ENCODE measurements at regions not wholly inside any gene's neighbourhood (a gene's known extent, or its start where the extent isn't known, plus 50 kb on each side); places are given as distances from the start of the nearest gene placed in this dataset.

GRCh38 chr7:84390845-84391244 is 196.3 kb upstream of the SEMA3A start:
- DNase-seq (ENCODE audit: low spot score) = no peak

DNA sequence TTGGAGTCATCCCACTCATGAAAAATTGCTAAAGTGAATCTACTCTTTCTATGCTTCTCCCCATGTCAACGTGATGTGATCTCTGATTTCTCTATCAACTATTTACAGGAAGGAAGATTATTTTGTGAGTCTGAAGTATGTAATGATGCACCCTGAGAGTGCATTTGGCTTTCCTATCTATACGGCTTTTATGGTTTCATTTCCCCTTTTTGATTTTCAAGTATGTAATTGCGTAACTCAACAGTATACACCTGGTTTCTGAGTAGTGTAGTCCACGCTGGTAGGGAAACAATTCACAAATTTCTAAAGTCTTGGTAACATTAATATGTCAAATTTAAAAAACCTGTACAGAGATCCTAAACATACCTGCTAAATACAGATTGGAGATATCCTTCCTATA is 194.7 kb upstream of the SEMA3A start:
- DNase-seq (ENCODE audit: low spot score) = no peak

GRCh38 chr7:84387595-84387994 is 193.0 kb upstream of the SEMA3A start:
- DNase-seq (ENCODE audit: low spot score) = no peak

DNA sequence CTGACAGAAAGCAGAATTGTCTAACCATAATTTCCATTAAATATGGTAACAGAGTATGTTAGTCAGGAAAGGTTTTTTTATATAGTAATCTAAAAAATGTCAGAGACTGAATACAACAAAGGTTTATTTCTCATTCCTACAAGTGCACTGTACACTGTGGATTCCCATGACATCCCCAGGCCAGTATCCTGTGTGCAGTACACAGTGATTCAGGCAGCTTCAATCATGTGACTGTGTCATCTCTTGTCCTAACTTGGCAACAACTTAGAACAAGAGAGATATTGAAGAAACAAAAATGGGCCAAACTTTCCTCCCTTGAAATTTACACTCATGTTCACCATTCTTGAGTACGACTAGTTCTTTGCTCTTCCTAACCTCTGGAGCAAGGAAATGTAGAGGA is 189.8 kb upstream of the SEMA3A start:
- no peak for DNase-seq (ENCODE audit: low spot score)

GRCh38 chr7:84379446-84379845 is 184.9 kb upstream of the SEMA3A start:
- no peak for DNase-seq (ENCODE audit: low spot score)

DNA sequence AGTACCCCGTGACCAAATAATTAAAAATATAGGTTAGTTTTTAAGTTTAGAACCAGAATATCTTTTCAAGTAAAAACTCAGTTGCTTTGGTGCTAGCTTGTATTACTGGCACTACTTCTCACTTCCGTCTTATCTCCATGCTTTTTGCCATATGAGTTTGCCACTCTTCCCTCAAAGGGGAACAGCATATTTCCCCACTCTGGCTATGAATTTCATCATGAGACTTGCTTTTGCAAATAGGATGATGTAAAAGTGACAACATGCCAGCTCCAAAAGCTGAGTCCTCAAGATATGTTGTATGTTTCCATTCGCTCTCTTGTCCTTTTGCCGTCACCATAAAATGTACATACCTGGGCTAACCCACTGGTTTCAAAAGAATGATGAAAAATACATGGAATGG is 178.1 kb upstream of the SEMA3A start:
- DNase-seq (ENCODE audit: low spot score) = no peak

- DNase-seq (ENCODE audit: low spot score) = peak; percentile 10
Observed at GRCh38 chr7:84372155-84372621, 177.6 kb upstream of the SEMA3A start.

- DNase-seq (ENCODE audit: low spot score) = no peak
Observed at GRCh38 chr7:84370114-84370513, 175.5 kb upstream of the SEMA3A start.

DNA sequence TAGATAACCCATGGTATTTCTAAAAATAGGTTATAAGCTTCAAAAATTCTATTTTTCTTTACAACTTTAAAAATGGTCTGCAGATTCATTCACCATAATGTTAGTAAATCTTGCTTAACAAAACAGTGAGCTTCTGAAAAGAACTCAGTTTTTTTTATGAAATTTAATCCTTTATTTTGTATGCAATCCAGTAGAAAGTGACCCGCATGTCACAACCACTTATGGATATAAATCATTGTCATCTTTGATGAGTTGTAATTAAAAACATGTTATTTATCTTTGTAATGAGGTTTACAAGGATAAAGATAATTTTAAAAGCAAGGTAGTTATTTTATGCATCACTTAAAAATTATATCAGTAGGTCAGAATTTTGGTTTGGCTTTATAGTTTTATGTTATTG is 173.5 kb upstream of the SEMA3A start:
- no peak for DNase-seq (ENCODE audit: low spot score)

DNA sequence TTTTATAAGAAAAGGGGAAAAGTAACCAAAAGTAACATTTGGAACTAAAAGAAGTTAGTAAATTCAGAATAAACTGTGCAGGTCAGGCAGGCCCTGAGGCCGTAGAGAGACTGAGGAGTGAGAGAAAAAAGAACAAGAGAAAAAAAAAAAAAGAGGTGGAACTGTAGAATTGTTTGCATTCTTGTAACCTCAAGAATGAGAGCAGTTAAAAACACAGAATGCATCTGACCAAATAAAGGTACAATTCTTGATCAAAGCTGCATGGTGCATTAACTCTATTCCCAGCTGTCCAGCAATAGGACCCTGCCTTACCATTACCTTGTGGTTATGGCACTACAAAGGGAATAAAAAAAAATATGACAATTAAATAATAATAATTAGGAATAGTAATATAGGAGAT is 170.1 kb upstream of the SEMA3A start:
- no peak for DNase-seq (ENCODE audit: low spot score)

- no peak for DNase-seq (ENCODE audit: low spot score)
Observed at GRCh38 chr7:84363741-84364140, 169.2 kb upstream of the SEMA3A start.

GRCh38 chr7:84362828-84363227 is 168.2 kb upstream of the SEMA3A start:
- DNase-seq (ENCODE audit: low spot score) = no peak

- no peak for DNase-seq (ENCODE audit: low spot score)
Observed at GRCh38 chr7:84362360-84362759, 167.8 kb upstream of the SEMA3A start.

DNA sequence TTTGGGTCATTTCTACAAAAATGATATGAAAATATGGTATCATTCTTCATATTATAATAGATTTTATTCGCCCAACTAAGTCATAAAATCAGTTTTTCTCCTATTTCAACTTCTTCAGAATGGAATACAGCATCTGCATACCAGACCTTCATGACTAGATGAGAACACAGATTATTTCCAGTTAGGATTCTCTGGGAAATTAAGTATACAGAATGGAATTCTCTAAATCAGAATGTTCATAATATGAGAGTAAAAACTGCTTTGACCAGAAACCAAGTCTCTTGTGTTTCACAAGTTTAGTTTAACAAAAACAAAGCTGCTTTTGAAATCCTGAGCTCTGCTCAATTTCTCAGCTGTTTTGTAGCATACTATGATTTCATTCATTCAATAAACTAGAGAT is 160.3 kb upstream of the SEMA3A start:
- DNase-seq (ENCODE audit: low spot score) = no peak

- no peak for DNase-seq (ENCODE audit: low spot score)
Observed at GRCh38 chr7:84354030-84354429, 159.4 kb upstream of the SEMA3A start.

DNA sequence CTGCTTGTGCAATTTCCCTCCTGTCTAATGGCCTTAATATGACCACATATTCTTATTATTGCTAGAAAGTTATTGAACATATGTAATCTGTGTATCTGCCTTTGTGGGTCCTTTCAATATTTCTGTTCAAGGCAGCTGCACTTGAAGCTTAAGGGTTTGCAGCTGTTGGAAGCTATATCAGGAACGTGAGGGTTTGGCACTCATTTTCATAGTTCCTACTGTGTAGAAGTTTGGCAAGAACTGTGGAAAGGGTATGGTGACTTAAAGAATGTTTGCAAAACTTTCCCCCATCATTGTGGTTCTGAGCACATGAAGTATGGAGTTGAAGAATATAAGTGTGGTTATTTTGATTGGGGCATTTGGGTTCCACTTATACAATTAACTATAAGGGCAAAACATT is 144.7 kb upstream of the SEMA3A start:
- no peak for DNase-seq (ENCODE audit: low spot score)

DNA sequence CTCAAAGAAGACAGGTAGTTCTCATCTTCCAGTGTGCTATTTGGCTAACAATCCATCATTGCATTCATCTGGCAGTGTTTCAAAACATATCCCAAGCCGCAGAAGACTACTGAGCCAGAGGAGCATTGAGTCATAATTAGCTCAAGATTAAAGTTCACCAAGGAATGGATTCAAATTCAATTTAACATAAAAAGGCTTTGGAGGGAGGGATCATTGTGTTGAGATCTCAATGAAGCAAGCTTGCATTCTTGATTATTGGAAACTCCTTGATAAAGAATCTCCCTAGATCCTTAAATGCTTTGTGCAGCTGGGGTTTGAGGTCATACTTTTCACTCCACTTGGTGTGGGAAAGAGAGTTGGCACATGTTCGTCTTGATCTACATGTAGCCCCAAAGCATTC is 142.8 kb upstream of the SEMA3A start:
- DNase-seq (ENCODE audit: low spot score) = no peak

GRCh38 chr7:84336766-84337165 is 142.2 kb upstream of the SEMA3A start:
- no peak for DNase-seq (ENCODE audit: low spot score)

DNA sequence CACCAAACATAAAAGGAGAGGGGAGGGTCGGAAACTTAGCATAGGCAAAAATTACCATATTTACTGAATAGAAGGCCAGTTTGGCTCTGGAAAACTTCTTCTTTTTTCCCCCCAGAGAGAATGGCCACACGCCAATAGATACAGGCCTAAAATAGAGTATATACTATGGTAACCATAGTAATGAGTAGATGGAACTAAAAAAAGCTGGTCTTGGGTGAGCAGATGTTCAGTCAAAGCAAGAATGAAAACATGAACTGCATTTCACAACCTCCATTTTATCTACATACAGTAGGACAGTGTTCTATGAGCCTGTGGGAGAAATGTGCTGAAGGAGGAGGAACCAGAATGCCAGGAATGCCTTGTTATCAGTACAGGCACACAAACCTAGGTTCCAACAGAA is 141.7 kb upstream of the SEMA3A start:
- DNase-seq (ENCODE audit: low spot score) = no peak

GRCh38 chr7:84331616-84332015 is 137.0 kb upstream of the SEMA3A start:
- no peak for DNase-seq (ENCODE audit: low spot score)

- DNase-seq (ENCODE audit: low spot score) = peak; percentile 16
Observed at GRCh38 chr7:84328571-84328970, 134.0 kb upstream of the SEMA3A start.

- DNase-seq (ENCODE audit: low spot score) = no peak
Observed at GRCh38 chr7:84324136-84324630, 129.6 kb upstream of the SEMA3A start.

DNA sequence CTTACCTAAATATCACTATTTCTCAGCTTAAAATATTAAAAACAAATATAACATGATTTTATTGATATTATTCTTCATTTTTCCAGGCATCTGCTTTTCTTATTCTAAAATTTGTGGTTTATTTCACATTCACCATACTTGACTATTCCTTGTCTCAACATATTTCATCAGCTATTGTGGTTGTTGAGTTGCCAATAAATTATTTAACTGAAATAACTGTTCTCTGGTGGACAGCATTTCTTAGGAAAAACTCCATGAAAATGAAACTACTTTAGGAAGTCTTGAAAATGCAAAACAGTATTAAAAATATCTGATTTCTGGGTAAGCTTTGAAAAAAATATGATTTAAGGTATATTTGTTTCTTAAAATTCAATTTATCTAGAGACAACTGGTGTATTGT is 122.9 kb upstream of the SEMA3A start:
- no peak for DNase-seq (ENCODE audit: low spot score)

DNA sequence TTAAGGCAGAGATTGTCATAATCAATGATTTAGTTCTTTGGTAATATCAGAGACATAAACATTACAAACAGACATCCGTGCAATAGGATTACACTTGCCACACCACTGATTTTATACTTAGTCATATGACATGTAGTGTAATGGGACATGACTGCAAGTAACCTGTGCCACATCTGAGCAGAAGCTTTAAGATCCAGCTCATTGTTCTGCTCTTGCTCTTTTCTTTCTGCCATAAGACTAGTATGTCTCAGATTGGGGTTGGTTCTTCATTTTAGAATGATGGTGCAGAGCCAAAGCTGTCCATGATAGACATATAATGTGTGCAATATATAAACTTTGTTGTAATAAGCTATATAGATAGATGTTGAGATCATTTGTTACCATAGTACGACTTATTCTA is 119.7 kb upstream of the SEMA3A start:
- no peak for DNase-seq (ENCODE audit: low spot score)

GRCh38 chr7:84304407-84304806 is 109.8 kb upstream of the SEMA3A start:
- no peak for DNase-seq (ENCODE audit: low spot score)

Measured in kidney capillary endothelial cell (primary cell).